H9 (cell line): ENCODE measurements at regions not wholly inside any gene's neighbourhood (a gene's known extent, or its start where the extent isn't known, plus 50 kb on each side); places are given as distances from the start of the nearest gene placed in this dataset.

Experiments used
- DNase-seq: peaks from one replicate; pipeline ENCODE4 v3.0.0-alpha.2; 2017
- H2AFZ ChIP-seq: one replicate; pipeline ENCODE4 v1.6.1; 2013; ENCODE audit warnings: mild to moderate bottlenecking, low read length, control low read depth, moderate library complexity
- H2AK5ac ChIP-seq: 2 replicates; pipeline ENCODE4 v1.6.1; 2013; ENCODE audit warnings: low read length, control low read depth, mixed read lengths; ENCODE audit not compliant: insufficient read length
- H2BK120ac ChIP-seq: one replicate; pipeline ENCODE4 v1.6.1; 2013; ENCODE audit warnings: low read depth, mild to moderate bottlenecking, low read length, control low read depth, inconsistent platforms; ENCODE audit not compliant: poor library complexity, severe bottlenecking
- H2BK12ac ChIP-seq: 2 replicates; pipeline ENCODE4 v1.6.1; 2013; ENCODE audit warnings: low read length, control low read depth, mixed read lengths, low read depth; ENCODE audit not compliant: insufficient read length
- H2BK15ac ChIP-seq: 2 replicates; pipeline ENCODE4 v1.6.1; 2013; ENCODE audit warnings: low read depth, low read length, control low read depth
- H2BK20ac ChIP-seq: one replicate; pipeline ENCODE4 v1.6.1; 2013; ENCODE audit warnings: low read depth, mild to moderate bottlenecking, low read length, control low read depth, inconsistent platforms; ENCODE audit not compliant: poor library complexity, severe bottlenecking
- H2BK5ac ChIP-seq: 2 replicates; pipeline ENCODE4 v1.6.1; 2013; ENCODE audit warnings: low read length, control low read depth, mixed read lengths; ENCODE audit not compliant: insufficient read length
- H3K14ac ChIP-seq: 2 replicates; pipeline ENCODE4 v1.6.1; 2013; ENCODE audit warnings: low read length, control low read depth; ENCODE audit not compliant: insufficient read depth
- H3K18ac ChIP-seq: 2 replicates; pipeline ENCODE4 v1.6.1; 2013; ENCODE audit warnings: low read depth, mild to moderate bottlenecking, mixed read lengths, low read length, control low read depth; ENCODE audit not compliant: insufficient read length
- H3K23ac ChIP-seq: 2 replicates; pipeline ENCODE4 v1.6.1; 2013; ENCODE audit warnings: low read length, control low read depth, mixed read lengths, low read depth; ENCODE audit not compliant: insufficient read length
- H3K23me2 ChIP-seq: 2 replicates; pipeline ENCODE4 v1.6.1; 2013; ENCODE audit warnings: low read depth, mild to moderate bottlenecking, mixed read lengths, low read length, control low read depth; ENCODE audit not compliant: insufficient read length, poor library complexity, severe bottlenecking
- H3K27ac ChIP-seq: 2 replicates; pipeline ENCODE4 v1.5.1; 2013; ENCODE audit warnings: low read length, control low read depth, mixed read lengths, low read depth; ENCODE audit not compliant: insufficient read length
- H3K27me3 ChIP-seq: 2 replicates; pipeline ENCODE4 v1.6.1; 2013; ENCODE audit warnings: low read length, control low read depth, inconsistent platforms; ENCODE audit not compliant: insufficient read depth
- H3K4ac ChIP-seq: 2 replicates; pipeline ENCODE4 v1.6.1; 2013; ENCODE audit warnings: low read depth, mild to moderate bottlenecking, control low read depth, inconsistent platforms, low read length, moderate library complexity
- H3K4me1 ChIP-seq: 2 replicates; pipeline ENCODE4 v1.6.1; 2013; ENCODE audit warnings: low read length, control low read depth, inconsistent platforms; ENCODE audit not compliant: insufficient read depth
- H3K4me2 ChIP-seq: 2 replicates; pipeline ENCODE4 v1.6.1; 2013; ENCODE audit warnings: low read length, control low read depth, mixed read lengths; ENCODE audit not compliant: insufficient read length, insufficient read depth
- H3K56ac ChIP-seq: 2 replicates; pipeline ENCODE4 v1.6.1; 2013; ENCODE audit warnings: low read depth, mild to moderate bottlenecking, mixed read lengths, low read length, control low read depth; ENCODE audit not compliant: insufficient read length
- H3K79me1 ChIP-seq: 2 replicates; pipeline ENCODE4 v1.6.1; 2013; ENCODE audit warnings: low read depth, mild to moderate bottlenecking, moderate library complexity, low read length, control low read depth, inconsistent platforms; ENCODE audit not compliant: insufficient read depth, poor library complexity, severe bottlenecking
- H3K79me2 ChIP-seq: 2 replicates; pipeline ENCODE4 v1.6.1; 2013; ENCODE audit warnings: low read length, control low read depth, inconsistent platforms; ENCODE audit not compliant: insufficient read depth
- H3K9ac ChIP-seq: 2 replicates; pipeline ENCODE4 v1.6.1; 2013; ENCODE audit warnings: low read length, control low read depth, mixed read lengths; ENCODE audit not compliant: insufficient read length; ENCODE audit errors: extremely low read depth
- H3K9me3 ChIP-seq: one replicate; pipeline ENCODE4 v1.6.1; 2013; ENCODE audit warnings: low read depth, low read length, inconsistent platforms; ENCODE audit not compliant: control insufficient read depth
- H3T11ph ChIP-seq: one replicate; pipeline ENCODE4 v1.6.1; 2013; ENCODE audit warnings: mild to moderate bottlenecking, low read length, control low read depth, inconsistent platforms
- H4K20me1 ChIP-seq: one replicate; pipeline ENCODE4 v1.6.1; 2013; ENCODE audit not compliant: control insufficient read depth, insufficient read length, insufficient read depth
- H4K5ac ChIP-seq: 2 replicates; pipeline ENCODE4 v1.6.1; 2013; ENCODE audit warnings: low read depth, mild to moderate bottlenecking, mixed read lengths, low read length, control low read depth; ENCODE audit not compliant: insufficient read length
- H4K8ac ChIP-seq: replicated peaks from 2 replicates; pipeline ENCODE4 v1.6.1; 2013; ENCODE audit warnings: low read length, control low read depth, mixed read lengths, low read depth; ENCODE audit not compliant: insufficient read length
- H4K91ac ChIP-seq: 2 replicates; pipeline ENCODE4 v1.6.1; 2013; ENCODE audit warnings: low read depth, mild to moderate bottlenecking, moderate library complexity, mixed read lengths, low read length, control low read depth; ENCODE audit not compliant: insufficient read length
- H3K27ac Mint-ChIP-seq, 3 experiments: 2 replicates in 2 of 3; 3 replicates in 1 of 3; pipeline ENCODE4 v1.8.0; 2020 to 2021; ENCODE audit warnings: mixed read lengths in 3 of 3, mild to moderate bottlenecking in 1 of 3, moderate library complexity in 1 of 3
- H3K27me3 Mint-ChIP-seq: 2 replicates; pipeline ENCODE4 v1.8.0; 2021; ENCODE audit warnings: low read depth, mild to moderate bottlenecking, moderate library complexity, mixed read lengths
- H3K36me3 Mint-ChIP-seq, 3 experiments: 2 replicates in 2 of 3; 3 replicates in 1 of 3; pipeline ENCODE4 v1.8.0; 2020 to 2021; ENCODE audit warnings: low read depth in 3 of 3, mixed read lengths in 3 of 3; ENCODE audit not compliant: insufficient read depth in 1 of 3
- H3K4me1 Mint-ChIP-seq, 2 experiments: 2 replicates each; pipeline ENCODE4 v1.8.0; 2020; ENCODE audit warnings: mixed read lengths in 2 of 2
- H3K4me3 Mint-ChIP-seq, 2 experiments: 2 replicates in 1 of 2; 3 replicates in 1 of 2; pipeline ENCODE4 v1.8.0; 2020 to 2021; ENCODE audit warnings: mild to moderate bottlenecking in 2 of 2, mixed read lengths in 2 of 2, moderate library complexity in 1 of 2
- H3K9me3 Mint-ChIP-seq, 2 experiments: 2 replicates in 1 of 2; 3 replicates in 1 of 2; pipeline ENCODE4 v1.8.0; 2020; ENCODE audit warnings: mild to moderate bottlenecking in 2 of 2, mixed read lengths in 2 of 2, moderate library complexity in 1 of 2
- CTCF ChIP-seq: fragments of 200-600 bp; sonication (generic); conservative IDR thresholded peaks from 3 replicates; pipeline ENCODE4 v1.8.0; 2021; ENCODE audit warnings: antibody characterized with exemption, mild to moderate bottlenecking
- WGBS: extraction: QIAGEN DNeasy Blood & Tissue Kit; methylation state at CpG from one replicate; pipeline ENCODE4 v1.1.7; 2013; ENCODE audit warnings: missing lambda C conversion rate, low lambda C conversion rate, mixed read lengths; ENCODE audit not compliant: insufficient read length; ENCODE audit errors: extremely low coverage; 5-methylcytosine and 5-hydroxymethylcytosine counted together

- no peak for TF ChIP-seq CTCF
- Histone ChIP-seq H4K8ac (no peak overlapping the region), H3K79me1 (no peaks in the 10 kb centered on the region), H3K9ac (no peak overlapping the region), H3T11ph (no peak overlapping the region), H2BK15ac (no peak overlapping the region), H4K20me1 (no peaks in the 10 kb centered on the region), H3K9me3 (no peaks in the 10 kb centered on the region), H2BK12ac (no peak overlapping the region), H3K23ac (no peak overlapping the region), H2BK5ac (no peak overlapping the region), H4K5ac (no peak overlapping the region), H3K79me2 (no peaks in the 10 kb centered on the region), H2AFZ (no peak overlapping the region), H3K27me3 (no peaks in the 10 kb centered on the region), H3K4me1 (no peaks in the 10 kb centered on the region), H3K27ac (no peak overlapping the region), H3K4ac (no peak overlapping the region), H2AK5ac (no peak overlapping the region), H2BK120ac (no peak overlapping the region), H3K14ac (no peak overlapping the region), H4K91ac (no peak overlapping the region), H2BK20ac (no peak overlapping the region), H3K18ac (no peak overlapping the region), H3K56ac (no peak overlapping the region), H3K4me2 (no peak overlapping the region), H3K23me2 (no peaks in the 10 kb centered on the region)
- no peaks in the 10 kb centered on the region; a peak in 1 of 4 replicates for H3K4me1 Mint-ChIP-seq
- no peaks in the 10 kb centered on the region for H3K9me3 Mint-ChIP-seq
- no peaks in the 10 kb centered on the region for H3K36me3 Mint-ChIP-seq
- H3K4me3 Mint-ChIP-seq: no peak overlapping the region
- H3K27me3 Mint-ChIP-seq: peaks cover 26% of the 10 kb centered on the region
- H3K27ac Mint-ChIP-seq: no peak overlapping the region
- no peak for DNase-seq
- WGBS: no CpG with 5 or more reads among the region's 1 CpG
These were observed 361.9 kb upstream of the CFAP20DC start for GRCh38 chr3:59411694-59412093.
